Middle frontal gyrus (tissue), 1 donor: ENCODE measurements at regions not wholly inside any gene's neighbourhood (a gene's known extent, or its start where the extent isn't known, plus 50 kb on each side); places are given as distances from the start of the nearest gene placed in this dataset.
"Not testable (repeated sequence)": the region's sequence is repeated elsewhere in the genome, so short reads cannot be mapped to it uniquely, and the experiment has no call there.

Experiments used
- DNase-seq: peaks from one replicate; pipeline ENCODE4 v3.0.0-alpha.2; 2015; ENCODE audit warnings: low spot score; ENCODE audit errors: extremely low spot score

DNA sequence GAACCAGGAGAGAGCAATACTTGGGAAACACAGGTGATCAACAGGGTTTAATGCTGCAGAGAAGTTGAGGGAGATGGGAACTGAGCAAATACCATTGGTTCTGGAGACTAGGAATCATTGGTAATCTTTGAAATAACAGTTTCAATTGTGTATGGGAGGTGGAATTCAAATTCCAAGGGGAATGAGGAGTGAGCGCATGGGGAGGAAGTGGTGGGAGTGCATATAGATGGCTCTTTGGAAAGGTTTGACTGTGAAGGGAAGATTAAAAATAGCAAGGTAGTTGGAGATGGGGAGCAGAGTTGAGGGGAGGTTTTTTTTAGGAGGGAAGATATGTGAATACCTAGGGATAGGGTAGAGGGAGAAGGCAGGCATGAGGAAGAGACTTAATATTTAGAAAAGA is 51.1 kb upstream of the ROPN1 start:
- no peak for DNase-seq

DNA sequence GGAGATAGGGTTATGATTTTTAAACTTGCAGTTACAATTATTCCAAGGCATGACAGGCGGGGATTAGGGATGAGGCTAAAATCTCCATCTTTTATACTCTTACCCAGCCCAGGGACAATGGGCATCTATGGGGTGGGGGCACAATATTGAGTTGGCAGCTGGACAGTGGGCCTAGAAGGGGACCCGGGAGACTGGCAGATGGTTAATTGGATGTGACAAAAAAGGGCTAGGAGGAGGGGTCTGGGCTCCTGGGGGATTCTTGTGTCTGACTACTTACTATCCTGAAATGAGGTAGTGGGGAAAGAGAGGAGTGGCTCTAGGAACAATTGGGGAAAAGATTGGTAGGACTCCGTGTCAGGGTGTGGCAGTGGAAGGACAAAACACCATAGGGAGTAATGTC is 53.0 kb upstream of the ROPN1 start:
- no peak for DNase-seq

DNA sequence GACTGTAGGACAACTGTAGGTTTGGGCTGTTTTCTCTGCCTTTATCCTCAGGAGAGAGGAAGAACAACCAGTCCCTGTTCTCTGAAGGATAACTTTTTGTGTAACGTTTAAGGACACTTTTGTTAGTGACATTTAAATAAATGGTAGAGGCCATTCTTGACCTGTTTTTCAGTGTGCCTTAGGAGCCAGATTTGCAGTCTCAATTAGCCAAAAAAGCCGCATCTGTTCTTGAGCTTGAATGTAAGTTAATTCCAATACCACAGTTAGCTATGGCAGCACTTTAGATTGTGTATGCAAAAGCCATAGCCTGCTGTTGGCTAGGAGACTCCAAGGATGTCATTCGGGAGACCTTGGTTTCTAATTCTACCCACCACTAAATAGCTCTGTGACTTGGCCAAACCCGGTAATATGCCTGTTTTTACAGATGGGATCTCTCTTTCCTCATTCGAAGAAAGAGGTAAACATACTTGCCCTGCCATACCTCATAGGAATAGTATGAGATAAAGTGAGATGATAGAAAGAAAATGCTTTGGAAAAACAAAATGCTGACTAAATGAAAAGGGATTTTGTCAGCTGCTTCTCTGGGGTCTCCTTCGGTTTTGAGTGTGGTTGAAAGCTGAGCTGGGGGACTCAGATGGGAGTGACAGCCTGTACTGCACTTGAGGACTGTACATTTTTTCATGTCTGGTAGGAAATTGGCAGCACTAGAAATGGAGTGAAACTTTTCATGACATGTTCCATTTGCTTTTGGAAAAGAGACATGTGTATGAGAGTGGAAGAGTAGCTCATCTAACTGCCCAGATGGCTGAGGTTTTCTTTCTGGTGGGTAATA is 57.3 kb upstream of the ROPN1 start:
- DNase-seq: no peak

DNA sequence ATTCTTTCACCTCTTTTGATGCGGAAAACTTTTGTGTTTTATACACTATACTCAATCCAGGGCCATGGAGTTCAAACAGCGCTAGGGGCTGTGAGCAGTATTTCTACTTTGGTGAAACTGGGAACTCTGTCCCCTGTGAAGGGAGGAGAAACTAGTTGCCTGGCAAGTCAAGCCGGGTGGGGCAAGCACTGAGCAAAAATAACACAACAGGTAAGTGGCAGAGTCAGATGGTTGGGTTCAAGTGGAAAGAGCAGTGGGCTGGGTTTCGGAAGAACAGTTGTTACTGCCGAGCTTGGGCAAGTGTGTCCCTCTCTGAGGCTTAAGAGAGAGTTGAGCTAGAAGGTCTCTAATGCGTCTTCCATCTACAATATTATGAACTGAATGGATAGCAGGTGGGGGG is 59.7 kb upstream of the ROPN1 start:
- no peak for DNase-seq

DNA sequence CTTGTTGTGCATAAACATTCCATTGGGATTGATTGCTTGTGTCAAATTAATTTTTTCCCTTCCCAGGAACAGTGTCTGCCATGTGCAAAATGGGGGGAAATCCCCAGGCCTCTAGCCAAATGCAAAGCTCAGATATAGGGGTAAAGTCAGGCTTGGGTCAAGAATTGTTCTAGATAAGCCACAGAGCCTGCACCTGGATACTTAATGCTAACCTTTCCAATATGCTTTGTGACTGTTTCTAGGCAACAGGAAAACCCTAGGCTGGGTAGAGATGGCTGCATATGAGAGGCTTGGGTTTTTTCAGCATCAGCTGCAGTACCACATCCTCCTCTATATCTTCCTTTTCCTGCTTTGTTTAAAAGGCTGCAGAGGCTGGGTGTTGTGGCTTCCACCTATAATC is 61.9 kb upstream of the ROPN1 start:
- DNase-seq: no peak

DNA sequence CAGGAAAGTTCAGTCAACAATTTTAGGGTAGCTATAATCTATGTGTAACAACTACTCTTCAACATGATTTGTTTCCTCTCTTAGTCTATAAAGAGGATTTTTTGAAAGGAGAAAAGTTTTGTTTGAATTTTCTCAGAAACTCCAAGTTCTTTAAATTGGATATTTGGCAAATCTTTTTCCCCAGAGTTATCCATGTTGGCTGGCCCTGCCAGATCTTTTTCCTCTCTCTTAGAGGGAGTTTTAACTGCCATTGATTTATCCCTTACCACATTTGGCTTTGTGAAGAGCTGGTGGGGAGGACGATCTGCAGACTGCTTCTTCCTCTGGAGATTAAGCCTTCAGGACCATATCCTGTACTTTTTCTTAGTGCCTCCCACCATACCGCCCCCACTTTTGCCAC is 64.9 kb upstream of the ROPN1 start:
- DNase-seq: no peak

DNA sequence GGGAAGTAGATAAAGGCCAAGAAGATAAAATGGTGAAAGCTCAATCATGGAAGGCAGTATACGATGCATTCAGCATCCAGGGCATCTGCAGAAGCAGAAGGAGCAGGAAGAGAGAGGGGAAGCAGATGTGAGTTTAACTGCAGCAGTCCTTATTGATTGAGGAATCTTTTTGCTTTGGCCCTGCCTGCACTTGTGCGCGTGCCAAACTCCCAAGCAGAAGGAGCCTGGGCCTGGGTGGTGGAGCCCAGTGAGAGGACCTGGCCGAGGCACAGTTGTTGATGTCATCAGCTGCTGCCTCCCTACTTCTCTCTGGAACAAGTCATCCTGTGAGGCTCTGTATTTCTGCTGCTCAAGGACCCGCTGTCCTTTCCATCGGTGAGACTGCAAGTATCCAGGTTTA is 65.5 kb upstream of the ROPN1 start:
- DNase-seq: no peak

DNA sequence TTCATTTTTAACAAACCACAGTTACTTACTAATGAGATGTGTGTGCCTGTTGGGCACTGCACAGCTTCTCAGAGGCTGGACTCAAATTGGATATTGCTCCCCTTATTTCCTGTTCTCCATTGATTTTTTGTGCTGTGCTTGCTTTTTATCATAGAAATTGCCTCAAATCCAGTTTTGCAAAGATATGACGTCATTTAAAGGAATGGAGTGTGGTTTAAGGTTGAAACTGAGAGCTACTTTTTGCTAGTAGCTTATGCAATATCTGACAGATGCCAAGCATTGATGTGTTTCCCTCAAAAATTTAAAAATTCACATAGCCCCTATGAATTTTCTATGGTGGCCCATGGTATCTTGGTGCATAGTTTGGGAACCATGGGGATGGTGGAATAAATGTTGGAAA is 67.7 kb upstream of the ROPN1 start:
- no peak for DNase-seq

DNA sequence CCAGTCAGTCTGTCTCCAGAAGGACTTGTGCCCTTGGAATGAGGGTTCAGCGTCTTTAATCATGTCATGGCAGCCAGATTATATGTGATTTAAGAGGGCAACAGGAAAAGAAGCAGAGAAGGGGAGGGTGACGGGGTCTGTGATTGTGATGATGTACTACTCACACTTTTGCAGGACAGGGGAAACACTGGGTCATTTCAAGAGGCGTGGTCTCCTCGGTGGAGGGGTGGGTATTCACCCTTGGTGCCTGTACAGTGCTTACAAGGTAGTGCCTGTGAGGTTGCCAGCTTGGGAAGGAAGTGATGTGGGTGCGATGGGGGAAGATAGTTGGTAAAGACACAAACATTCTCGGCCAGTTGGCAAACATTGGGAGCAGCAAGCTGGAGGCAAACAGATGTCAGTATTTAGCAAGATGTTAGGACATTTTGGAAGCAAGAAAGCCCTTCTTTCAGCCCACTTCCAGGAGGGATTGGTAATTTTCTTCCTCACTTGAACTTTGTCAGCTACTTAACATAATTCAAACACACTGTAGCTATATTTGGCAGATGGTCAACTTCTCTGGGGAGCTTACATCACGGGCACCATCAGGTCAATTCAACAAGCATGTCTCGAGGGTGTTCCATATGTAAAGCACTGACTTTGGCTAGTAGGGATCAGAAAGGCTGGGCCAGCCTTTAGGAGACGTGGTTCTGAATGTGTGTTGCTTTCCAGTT is 71.4 kb upstream of the ROPN1 start:
- no peak for DNase-seq

DNA sequence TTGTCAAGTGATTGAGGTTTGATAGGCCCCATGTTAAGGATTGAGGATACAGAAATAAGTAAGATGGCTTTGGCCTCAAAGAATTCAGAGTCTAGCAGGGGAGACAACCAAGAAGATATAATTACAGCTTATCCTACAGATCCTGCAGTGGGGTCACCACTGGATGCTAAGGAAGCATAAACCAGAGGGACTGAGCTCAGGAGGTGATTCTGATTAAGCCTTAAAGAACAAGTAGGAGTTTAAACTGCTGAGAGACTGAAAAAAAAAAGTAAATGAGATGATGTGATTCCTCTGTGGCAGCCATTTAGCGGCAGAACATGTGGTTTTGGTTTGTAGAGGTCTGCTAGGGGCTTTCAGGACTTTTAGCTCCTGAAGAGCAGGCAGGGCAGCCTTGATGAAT is 72.1 kb upstream of the ROPN1 start:
- DNase-seq: no peak

DNA sequence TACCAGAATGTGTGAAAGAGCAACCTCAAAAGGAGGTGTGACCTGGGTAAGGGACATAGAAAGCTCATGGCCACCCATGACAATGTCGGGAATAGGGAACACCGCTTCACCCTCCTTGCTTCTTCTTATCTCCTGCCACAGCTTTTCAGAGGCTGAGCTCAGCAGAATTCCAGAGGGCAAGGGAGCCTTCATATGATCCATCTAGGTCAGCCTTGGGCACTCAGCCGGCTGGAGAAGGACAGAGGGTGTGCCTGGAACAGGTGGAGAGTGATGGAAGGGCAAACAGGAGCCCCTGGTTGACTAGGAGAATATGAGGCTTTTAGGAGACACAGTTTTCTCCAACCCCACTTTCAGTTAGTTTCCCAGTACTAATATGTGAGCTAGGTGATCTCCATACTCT is 74.6 kb upstream of the ROPN1 start:
- DNase-seq: not testable (repeated sequence)

DNA sequence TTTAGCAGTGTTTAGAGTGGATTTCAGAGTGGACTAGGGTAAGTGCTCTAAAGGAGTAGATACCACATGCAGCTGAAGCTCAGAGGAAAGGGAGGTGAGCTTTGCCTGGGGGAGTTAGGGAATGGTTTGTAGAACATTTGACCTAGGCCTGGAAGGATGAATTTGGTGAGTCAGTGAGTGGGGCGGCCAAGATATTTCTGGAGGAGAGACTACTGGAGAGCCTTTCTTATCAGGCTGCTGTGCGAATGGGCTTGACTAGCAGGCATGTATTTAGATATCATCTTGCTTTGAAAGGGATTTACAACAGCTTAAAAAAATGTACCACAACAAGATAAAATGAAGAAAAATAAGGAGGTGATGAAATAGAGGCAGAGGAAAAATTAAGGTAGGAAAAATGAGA is 77.8 kb upstream of the ROPN1 start:
- not testable (repeated sequence) for DNase-seq

DNA sequence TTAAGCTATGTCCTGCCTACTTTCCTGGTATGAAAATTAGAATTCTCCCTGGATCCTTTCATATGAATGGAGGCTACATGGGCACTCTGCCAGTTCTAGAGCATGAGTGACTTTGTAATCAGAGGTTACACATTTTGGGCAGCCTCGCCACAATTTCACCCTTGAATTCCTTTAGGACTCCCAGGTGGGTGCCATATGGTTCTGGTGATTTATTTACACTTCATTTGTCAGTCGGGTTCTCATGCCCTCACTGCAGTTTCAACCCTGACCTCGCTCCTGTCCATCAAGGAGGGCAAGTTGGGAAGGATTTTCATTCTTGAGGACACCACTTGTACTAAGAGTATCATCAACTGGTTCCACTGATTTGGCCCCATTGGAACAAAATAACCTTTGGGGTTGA is 83.2 kb upstream of the ROPN1 start:
- DNase-seq: not testable (repeated sequence)

DNA sequence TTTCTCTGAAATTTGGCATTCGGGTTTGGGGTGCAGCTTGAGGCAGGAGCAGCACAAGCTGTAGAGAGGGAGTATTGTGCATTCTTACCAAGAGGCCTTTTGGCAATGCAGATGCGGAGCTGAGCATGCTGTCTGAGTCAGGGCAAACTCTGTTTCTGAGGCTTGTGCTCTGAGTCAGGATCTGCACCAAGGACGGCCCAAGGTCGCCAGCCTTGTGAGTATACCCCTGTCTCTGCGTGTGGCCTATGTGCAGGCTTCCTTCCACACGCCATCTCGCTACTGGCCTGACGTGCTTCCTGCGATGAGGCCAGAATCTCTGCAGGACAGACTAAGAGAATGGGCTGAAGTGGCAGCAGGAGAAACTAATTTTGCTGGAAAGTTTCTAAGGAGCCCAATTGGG is 83.8 kb upstream of the ROPN1 start:
- DNase-seq: no peak

DNA sequence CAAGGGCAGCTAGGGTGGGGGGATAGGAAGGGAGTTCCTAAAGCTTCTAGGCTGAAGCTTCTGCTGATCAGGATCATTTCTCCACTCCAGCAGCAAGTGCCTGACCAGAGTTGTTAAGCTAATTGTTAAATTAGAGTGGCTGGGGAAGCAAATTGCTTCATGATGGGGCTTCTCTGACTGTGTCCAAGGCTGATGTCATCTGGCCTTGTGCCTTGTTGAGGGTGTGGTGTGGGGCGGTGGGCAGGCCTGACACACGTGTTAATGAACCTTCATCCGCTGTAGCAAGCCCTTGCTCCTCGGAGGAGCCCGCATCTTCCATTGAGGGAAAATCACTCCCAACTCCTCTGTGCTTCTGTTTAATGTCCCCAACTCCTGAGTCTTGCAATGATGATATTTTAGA is 84.3 kb upstream of the ROPN1 start:
- DNase-seq: no peak

DNA sequence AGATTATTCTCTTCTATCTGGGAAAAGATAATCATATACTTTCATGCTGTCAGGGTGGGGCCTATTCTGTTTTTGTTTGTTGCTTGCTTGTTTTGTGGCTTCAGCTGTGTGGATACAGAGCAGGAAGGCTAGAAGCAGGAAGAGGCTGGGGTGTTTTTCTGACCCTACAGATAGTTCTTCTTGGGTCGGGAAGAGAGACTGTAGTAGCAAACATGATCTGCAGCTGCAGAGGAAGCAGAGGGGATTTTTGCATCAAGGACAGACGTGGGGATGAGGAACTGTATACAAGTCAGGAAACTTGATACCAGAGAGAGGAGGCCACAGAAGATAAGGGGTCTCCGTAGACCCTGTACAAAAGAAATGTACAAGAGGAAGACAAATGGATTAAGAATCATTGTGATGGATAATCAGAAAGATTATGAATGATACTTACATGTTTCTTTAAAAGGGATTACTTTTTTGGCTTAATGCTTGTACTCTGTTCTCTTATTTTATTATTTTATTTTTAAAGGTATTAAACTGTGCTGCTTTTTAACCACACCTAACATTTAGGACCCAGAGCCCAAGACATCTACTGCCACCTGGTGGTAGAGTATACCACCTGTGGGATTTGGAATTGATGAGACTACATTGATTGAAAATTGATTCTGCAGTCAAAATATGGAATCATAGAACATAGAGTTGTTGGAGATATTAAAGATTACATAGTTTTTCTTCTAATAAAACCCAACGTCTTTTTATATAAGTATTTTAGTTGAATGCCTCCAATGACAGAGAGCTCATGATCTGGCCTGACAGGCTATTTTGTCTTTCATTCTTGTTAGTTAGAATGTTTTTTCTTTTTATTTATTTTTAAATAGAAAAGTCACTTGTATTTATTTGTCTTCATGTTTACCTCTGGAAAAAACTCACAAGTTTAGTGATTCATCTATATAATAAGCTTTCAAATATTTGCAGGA is 87.3 kb upstream of the ROPN1 start:
- no peak for DNase-seq

DNA sequence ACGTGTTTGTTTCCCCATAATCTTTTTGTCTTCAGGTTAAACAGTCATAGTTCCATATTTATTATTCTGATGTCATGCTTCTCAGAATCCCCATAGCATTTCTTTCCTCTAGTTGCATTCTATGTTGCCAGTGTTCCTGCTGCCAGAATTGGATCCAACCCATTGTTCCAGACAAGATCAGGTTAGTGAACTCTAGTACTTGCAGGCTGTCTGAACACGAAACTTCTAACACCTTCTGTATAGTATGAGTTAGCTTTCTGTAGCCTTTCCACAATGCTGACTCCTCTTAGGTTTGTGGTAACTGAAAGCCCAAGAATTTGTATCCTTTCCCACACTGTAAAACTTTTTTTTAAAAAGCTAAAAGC is 88.0 kb upstream of the ROPN1 start:
- no peak for DNase-seq

DNA sequence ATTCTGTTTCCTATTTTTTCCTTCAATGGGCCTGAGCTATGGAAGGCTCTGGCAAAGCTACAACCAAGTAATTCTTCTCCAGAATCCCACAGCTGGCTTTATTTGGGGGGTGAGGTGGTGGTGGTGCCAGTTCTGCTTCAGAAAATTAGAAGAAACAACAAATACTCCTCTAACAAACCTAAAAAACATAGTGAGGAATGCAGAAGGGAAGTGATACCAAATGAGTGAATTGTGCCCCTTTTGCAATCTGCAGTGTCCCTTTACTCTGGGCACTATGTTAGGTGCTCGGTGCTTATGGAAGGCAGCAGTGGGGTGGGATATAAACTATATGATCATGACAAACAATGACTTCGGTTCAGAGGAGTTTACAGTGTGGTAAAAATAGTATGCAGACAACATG is 90.4 kb upstream of the ROPN1 start:
- no peak for DNase-seq

DNA sequence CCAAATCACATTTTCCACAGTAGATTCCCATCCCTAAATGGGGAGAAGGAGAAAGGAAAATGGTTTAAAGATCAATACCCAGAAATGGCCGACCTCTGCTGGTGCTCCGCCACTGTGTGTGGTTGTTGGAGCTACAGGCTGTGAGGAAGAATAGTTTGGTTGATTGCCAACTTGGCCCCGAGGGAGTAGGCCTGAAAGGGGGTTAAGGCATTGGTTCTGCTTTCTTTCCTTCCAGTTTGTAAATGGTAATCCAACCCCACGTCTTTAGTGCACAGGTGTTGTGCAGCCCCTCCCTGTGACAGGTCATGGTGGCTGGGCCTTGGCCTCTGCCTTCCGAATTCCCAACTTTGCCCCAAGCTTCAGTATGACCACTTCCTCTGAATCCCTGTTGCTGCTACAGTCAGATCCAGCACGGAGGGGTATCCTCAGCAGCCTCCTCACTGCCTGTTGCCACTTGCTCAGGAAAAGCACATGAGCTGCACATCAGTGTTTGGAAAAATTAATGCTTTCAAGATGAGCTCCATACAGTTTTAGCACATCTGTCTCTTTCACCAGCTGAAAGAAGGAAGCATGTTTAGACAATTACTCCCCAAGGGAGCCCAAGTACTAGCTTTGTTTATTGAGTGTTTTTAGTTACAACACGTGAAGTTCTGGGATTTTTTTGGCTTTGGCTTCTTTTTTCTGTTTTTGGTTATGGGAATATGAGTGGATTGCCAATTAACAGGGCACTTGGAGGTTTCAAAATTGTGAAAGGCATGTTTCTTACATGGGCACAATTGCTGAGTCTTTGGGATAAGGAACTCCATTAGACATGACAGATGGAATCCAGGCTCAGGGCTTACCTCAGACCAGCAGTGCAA is 92.3 kb upstream of the ROPN1 start:
- DNase-seq: no peak

DNA sequence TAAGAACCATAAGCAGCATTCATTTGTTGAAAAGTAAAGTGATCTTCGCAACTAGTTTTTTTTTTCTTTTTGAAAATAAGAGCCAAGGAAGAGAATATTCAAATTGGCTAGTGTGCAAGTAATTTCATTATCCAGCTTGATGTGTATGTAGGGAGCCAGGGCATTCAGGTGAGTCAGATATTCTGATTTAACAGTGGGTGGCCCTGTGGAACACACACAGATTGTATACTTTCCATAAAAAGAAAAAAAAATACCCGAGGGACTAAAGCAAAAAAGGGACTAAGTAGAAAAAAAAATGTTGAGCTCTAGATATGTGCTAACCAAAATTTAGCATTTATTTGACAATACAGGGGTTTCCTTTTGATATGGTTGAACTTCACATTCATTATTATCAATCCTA is 96.9 kb upstream of the ROPN1 start:
- DNase-seq: no peak

DNA sequence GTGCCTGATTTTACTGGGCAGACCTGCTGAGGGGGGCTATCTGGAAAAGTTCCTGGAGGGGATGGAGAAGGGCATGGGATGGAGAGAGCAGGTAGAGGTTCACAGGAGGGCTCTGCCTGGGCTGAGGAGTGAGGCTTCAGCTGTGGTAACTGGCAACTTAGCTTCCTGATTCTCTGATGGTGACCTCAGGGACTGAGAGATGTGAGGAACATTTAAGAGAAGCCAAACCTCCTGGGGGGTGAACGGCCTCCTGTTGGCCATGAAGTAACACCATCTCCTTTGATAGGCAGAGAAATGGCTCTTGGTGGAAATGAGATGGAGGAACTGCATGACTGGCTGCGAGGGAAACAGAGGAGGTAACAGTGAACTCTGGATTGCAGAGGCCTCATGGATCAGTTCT is 97.3 kb upstream of the ROPN1 start:
- DNase-seq: no peak
